NT2/D1 (cell line): ENCODE measurements at regions not wholly inside any gene's neighbourhood (a gene's known extent, or its start where the extent isn't known, plus 50 kb on each side); places are given as distances from the start of the nearest gene placed in this dataset.

ENCODE experiments used
- DNase-seq: peaks from one replicate; pipeline ENCODE4 v3.0.0-alpha.2; 2011; ENCODE audit warnings: low read depth, low spot score
- H3K27me3 ChIP-seq: 2 replicates; pipeline ENCODE4 v1.6.0; 2011; ENCODE audit warnings: mild to moderate bottlenecking; ENCODE audit not compliant: insufficient read length, insufficient read depth
- H3K36me3 ChIP-seq: 2 replicates; pipeline ENCODE4 v1.6.1; 2011; ENCODE audit warnings: mild to moderate bottlenecking, low read length, mixed read lengths; ENCODE audit not compliant: insufficient read depth, insufficient read length
- H3K4me1 ChIP-seq: 2 replicates; pipeline ENCODE4 v1.5.1; 2011; ENCODE audit not compliant: insufficient read depth, insufficient read length
- H3K4me3 ChIP-seq: 2 replicates; pipeline ENCODE4 v1.5.1; 2011; ENCODE audit warnings: low read depth; ENCODE audit not compliant: insufficient read length
- H3K9ac ChIP-seq: 2 replicates; pipeline ENCODE4 v1.6.0; 2011; ENCODE audit warnings: low read depth; ENCODE audit not compliant: insufficient read length
- H3K9me3 ChIP-seq: 2 replicates; pipeline ENCODE4 v1.5.1; 2011; ENCODE audit warnings: mild to moderate bottlenecking, low read length; ENCODE audit not compliant: insufficient read depth
- SUZ12 ChIP-seq: IDR thresholded peaks from 2 replicates; pipeline ENCODE4 v1.6.1; 2011; ENCODE audit not compliant: insufficient read length, insufficient read depth; ENCODE audit errors: extremely low read depth
- YY1 ChIP-seq: IDR thresholded peaks from 2 replicates; pipeline ENCODE4 v1.6.1; 2011; ENCODE audit not compliant: insufficient read length, insufficient read depth
- ZNF274 ChIP-seq: IDR thresholded peaks from 2 replicates; pipeline ENCODE4 v1.6.1; 2011; ENCODE audit warnings: mild to moderate bottlenecking, low read depth, low read length

DNA sequence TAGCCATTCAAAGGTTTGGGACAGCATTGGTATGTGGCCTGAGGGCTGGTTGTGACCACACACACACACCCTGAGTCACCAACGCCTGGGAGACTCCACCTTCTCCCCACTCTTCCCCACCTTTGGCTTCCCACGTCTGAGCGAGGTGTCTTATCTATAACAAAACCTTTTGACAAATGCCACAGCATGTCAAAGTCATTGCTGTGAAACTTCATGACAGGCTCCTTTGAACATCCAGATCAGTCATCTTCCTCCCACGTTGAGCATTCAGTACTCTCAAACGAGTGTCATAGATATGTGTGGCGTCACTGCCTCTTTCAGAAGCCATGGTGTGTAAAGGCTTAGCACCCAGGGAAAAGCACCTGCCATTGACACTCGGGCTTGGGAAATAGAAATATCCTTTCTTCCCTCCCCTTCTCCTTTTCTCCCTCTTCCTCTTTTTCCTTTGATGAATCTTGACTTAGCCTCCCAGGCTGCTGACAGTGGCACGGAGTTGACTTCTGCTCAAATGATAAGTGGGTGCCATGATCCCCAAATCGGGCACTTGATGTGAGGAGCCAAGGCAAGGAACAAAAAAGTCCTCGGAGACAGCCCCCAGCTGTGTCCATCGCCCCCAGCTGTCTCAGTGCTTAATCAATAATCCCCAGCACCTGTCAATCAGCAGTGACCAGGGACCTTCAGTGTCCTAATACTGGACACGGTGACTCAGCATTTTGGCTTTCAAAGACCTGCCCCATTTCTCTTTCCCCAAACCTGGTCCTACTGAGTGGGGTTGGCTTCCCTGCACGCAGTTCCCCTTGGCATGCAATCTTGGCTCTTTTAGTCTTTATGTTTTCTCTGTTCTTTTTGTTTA, 114.8 kb downstream of the FGF18 start:
- H3K4me3 ChIP-seq = no peak overlapping the region
- no peaks in the 10 kb centered on the region for H3K36me3 ChIP-seq
- no peak for TF ChIP-seq SUZ12
- TF ChIP-seq YY1 = no peak
- TF ChIP-seq ZNF274 = no peak
- H3K27me3 ChIP-seq = no peaks in the 10 kb centered on the region
- peaks cover 4% of the 10 kb centered on the region for H3K4me1 ChIP-seq
- no peak for DNase-seq
- H3K9me3 ChIP-seq = no peaks in the 10 kb centered on the region
- H3K9ac ChIP-seq = no peak overlapping the region

DNA sequence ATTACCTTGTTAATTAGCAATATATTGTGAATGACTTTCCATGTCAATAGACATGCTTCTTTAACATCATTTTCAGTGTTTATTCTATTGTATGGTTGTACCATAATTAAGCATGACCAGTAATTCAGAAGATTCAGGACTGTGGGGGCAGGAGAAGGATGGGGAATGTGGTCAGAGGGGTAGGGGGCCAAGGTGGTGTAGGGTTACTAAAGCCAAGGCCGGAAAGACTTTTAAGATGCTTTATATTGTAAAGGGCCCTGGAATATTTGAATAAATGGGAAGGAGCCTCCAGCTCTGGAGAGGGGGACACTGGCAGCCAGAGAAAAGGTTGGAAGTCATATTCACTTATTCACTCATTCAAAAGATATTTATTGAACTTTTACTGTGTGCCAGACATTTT, 115.7 kb downstream of the FGF18 start:
- no peaks in the 10 kb centered on the region for H3K36me3 ChIP-seq
- TF ChIP-seq ZNF274 (no peak), YY1 (no peak), SUZ12 (no peak)
- no peaks in the 10 kb centered on the region for H3K9me3 ChIP-seq
- no peak overlapping the region for H3K4me3 ChIP-seq
- H3K27me3 ChIP-seq = no peaks in the 10 kb centered on the region
- H3K9ac ChIP-seq = no peak overlapping the region
- DNase-seq = no peak
- peaks cover 4% of the 10 kb centered on the region for H3K4me1 ChIP-seq

DNA sequence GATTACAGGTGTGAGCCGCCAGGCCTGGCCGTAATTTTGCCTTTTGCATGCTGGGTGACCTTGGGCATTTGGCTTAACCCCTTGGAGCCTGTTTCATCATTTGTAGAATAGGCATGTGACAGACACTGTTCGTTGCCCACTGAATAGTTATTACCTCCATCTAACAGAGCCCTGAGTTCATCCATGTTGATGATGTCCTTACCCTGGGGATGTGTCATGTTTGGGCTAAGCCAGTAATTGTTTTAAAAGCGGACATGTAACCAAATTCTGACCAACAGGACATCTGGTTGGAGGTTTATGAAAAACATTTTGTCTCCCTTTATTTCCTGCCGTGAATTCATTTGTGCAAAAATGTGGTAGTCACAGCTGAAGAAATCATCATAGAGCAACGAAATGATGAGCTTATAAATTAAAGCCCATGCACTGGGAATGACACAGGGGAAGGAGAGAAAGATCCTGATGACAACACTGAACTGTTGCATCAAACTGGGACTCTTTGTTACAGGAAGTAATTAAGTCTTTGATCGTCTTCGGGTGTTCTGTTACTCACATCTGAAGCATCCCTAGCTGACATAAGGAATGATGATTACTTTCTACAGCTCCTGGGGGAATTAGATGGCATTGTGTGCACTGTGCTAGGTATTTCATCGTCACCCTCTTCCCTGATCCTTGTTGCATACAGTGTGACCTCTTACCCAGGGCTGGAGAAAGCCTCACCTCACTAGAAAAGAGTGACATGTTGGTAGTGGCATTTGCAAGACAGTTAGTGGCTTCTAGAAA, 117.8 kb downstream of the FGF18 start:
- no peak overlapping the region for H3K9ac ChIP-seq
- H3K9me3 ChIP-seq = no peaks in the 10 kb centered on the region
- no peaks in the 10 kb centered on the region for H3K36me3 ChIP-seq
- peaks cover 4% of the 10 kb centered on the region for H3K4me1 ChIP-seq
- no peak overlapping the region for H3K4me3 ChIP-seq
- no peak for DNase-seq
- no peaks in the 10 kb centered on the region for H3K27me3 ChIP-seq
- TF ChIP-seq SUZ12 (no peak), YY1 (no peak), ZNF274 (no peak)

DNA sequence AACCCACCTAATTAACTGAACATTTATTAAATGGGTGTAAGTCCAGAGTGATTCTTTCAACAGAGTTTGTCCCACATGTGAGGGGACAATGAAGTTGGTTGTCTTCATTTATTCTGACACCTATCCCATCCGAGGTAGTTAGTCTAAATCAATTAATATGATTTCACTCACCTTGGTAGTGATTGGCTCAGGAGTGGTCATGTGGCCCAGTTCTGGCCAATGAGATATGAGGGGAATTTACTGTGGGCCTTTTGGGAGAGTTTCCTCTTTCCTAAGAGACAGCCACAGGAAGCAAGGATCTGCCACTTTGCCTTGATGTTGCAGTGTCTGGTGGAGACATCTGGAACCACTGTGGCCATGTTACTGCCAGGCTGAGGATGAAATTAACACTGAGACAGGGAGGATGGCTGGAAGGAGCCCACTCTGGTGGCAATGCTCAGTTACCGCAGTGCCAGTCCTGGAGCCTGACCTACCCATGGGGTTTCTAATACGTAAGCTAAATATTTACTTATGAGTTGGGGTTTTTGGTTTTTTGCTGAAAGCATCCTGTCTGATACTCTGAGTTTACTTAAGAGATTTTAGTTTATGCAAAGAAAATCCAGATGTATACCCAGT, 118.6 kb downstream of the FGF18 start:
- DNase-seq = no peak
- Histone ChIP-seq H3K9ac (no peak overlapping the region), H3K27me3 (no peaks in the 10 kb centered on the region), H3K36me3 (no peaks in the 10 kb centered on the region), H3K9me3 (no peaks in the 10 kb centered on the region), H3K4me1 (peaks cover 4% of the 10 kb centered on the region), H3K4me3 (no peak overlapping the region)
- no peak for TF ChIP-seq SUZ12
- TF ChIP-seq ZNF274 = no peak
- no peak for TF ChIP-seq YY1

DNA sequence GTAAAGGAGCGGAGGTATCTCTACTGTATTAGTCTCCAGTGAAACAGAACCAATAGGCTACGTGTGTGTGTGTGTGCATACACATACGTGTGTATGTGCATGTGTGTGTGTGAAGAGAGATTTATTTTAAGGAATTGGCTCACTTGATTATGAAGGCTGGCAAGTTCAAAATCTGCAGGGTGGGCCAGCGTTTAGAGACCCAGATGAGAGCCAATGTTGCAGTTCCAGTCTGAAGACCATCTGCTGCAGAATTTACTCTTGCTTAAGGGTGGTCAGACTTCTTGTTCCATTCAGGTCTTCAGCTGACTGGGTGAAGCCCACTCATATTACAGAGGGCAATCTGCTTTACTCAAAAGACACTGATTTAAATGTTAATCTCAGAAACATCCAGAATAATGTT, 119.2 kb downstream of the FGF18 start:
- no peak for DNase-seq
- no peak overlapping the region for H3K9ac ChIP-seq
- H3K36me3 ChIP-seq = no peaks in the 10 kb centered on the region
- H3K27me3 ChIP-seq = no peaks in the 10 kb centered on the region
- TF ChIP-seq SUZ12 (no peak), YY1 (no peak)
- H3K4me3 ChIP-seq = no peak overlapping the region
- peaks cover 4% of the 10 kb centered on the region for H3K4me1 ChIP-seq
- H3K9me3 ChIP-seq = no peaks in the 10 kb centered on the region

DNA sequence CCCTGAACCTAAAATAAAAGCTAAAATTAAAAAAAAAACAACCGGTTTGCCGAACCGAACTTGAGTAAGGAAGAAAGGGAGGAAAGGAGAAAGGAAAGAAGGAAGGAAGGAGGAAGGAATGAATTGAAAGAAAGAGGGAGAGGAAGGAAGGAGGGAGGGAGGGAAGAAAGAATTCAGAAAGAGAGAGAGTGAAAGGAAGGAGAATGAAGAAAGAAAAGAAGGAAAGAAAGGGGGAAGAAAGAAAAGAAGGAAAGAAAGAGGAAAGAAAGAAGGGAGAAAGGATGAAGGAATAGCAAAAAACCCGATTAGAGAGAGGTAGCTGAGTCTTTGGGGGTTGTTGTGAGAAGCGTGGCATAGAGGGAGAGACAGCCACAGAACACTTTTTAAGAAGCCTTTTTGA, 121.4 kb downstream of the FGF18 start:
- TF ChIP-seq SUZ12 = no peak
- no peak for TF ChIP-seq ZNF274
- TF ChIP-seq YY1 = no peak
- H3K4me3 ChIP-seq = no peak overlapping the region
- H3K4me1 ChIP-seq = no peaks in the 10 kb centered on the region
- H3K36me3 ChIP-seq = no peaks in the 10 kb centered on the region
- H3K27me3 ChIP-seq = no peaks in the 10 kb centered on the region
- no peaks in the 10 kb centered on the region for H3K9me3 ChIP-seq
- DNase-seq = no peak
- no peak overlapping the region for H3K9ac ChIP-seq

DNA sequence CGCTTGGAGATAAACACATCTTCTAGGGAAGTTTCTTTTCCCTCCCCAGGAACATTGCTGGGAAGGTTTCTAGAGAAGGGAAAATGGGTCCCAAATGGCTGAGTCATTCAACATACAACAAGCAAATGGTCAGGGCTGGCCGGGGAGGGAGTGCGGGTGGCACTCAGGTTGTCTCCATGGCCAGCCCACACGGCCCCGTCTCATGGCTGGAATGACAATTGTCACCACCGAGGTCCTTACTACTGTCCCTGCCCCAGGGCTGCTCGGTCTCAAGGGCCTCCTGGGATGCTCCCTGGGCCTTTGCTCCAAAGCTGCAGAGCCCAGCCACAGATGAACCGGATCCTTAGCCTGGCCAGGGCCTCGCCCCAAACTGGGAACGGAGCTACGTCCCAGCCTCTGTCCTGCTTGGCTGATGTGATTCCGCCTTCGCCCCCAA, 121.9 kb downstream of the FGF18 start:
- no peak overlapping the region for H3K9ac ChIP-seq
- H3K4me3 ChIP-seq = no peak overlapping the region
- no peaks in the 10 kb centered on the region for H3K4me1 ChIP-seq
- no peak for DNase-seq
- H3K9me3 ChIP-seq = no peaks in the 10 kb centered on the region
- no peak for TF ChIP-seq YY1
- TF ChIP-seq SUZ12 = no peak
- TF ChIP-seq ZNF274 = no peak
- H3K36me3 ChIP-seq = no peaks in the 10 kb centered on the region
- no peaks in the 10 kb centered on the region for H3K27me3 ChIP-seq
